22Rv1 (cell line): ENCODE measurements at regions not wholly inside any gene's neighbourhood (a gene's known extent, or its start where the extent isn't known, plus 50 kb on each side); places are given as distances from the start of the nearest gene placed in this dataset.
"Not testable (repeated sequence)": the region's sequence is repeated elsewhere in the genome, so short reads cannot be mapped to it uniquely, and the experiment has no call there.

ENCODE experiments used
- ZFX ChIP-seq: fragments of 450-650 bp; IDR thresholded peaks from 2 replicates; pipeline ENCODE4 v1.6.1; 2017; ENCODE audit warnings: antibody characterized with exemption, borderline replicate concordance
- TF ChIP-seq, protein P1 (sequence below): fragments of 450-650 bp; IDR thresholded peaks from 2 replicates; pipeline ENCODE4 v1.5.1; 2017; ENCODE audit warnings: mild to moderate bottlenecking

DNA sequence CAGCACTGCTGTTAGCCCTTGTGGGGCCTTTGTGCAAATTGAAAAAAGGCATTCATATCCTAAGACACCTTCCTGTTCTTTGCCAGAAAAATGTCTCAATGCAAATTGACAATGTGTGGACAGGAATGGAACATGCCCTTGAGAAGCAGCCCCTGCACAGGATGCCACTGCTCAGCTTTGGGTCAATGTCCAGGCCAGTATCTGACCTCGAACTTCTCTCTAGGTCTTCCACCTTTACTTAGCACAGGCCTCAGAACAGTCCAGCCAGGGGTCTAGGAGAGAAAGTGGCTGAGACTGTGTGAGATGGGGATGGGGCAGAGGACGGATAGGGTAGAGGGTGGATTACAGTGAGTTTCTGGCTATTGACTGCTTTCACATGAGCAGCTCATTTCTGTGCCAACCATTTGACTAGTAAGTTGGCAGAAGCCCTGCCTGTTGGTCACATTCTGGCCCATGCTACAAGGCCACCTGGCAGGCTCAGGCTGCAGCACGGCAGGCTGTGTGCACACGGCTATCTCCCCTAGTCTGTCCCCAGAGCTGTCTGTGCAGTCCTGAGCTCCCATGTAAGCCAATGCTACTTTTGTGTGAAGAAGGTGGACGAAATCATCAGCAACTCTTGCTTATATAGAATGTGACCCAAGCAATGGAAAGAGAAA lies 254.5 kb upstream of the PLGLB1 start:
- TF ChIP-seq, protein P1, sequence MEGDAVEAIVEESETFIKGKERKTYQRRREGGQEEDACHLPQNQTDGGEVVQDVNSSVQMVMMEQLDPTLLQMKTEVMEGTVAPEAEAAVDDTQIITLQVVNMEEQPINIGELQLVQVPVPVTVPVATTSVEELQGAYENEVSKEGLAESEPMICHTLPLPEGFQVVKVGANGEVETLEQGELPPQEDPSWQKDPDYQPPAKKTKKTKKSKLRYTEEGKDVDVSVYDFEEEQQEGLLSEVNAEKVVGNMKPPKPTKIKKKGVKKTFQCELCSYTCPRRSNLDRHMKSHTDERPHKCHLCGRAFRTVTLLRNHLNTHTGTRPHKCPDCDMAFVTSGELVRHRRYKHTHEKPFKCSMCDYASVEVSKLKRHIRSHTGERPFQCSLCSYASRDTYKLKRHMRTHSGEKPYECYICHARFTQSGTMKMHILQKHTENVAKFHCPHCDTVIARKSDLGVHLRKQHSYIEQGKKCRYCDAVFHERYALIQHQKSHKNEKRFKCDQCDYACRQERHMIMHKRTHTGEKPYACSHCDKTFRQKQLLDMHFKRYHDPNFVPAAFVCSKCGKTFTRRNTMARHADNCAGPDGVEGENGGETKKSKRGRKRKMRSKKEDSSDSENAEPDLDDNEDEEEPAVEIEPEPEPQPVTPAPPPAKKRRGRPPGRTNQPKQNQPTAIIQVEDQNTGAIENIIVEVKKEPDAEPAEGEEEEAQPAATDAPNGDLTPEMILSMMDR = not testable (repeated sequence)
- not testable (repeated sequence) for TF ChIP-seq ZFX
